ENCODE measurements at regions not wholly inside any gene's neighbourhood (a gene's known extent, or its start where the extent isn't known, plus 50 kb on each side); places are given as distances from the start of the nearest gene placed in this dataset.
A peak's percentile ranks its signal among the peaks of the same experiment; 100 is the strongest.

GRCh38 chr18:46329736-46330246 lies 225.6 kb downstream of the HAUS1 start:
- no peak for DNase-seq

GRCh38 chr18:46331316-46331715 lies 227.1 kb downstream of the HAUS1 start:
- DNase-seq: no peak

- no peak for DNase-seq
Observed at GRCh38 chr18:46332286-46332801, 228.2 kb downstream of the HAUS1 start.

- no peak for DNase-seq
Observed at GRCh38 chr18:46332921-46333341, 228.7 kb downstream of the HAUS1 start.

GRCh38 chr18:46333431-46334135 lies 229.4 kb downstream of the HAUS1 start:
- no peak for DNase-seq

- DNase-seq: no peak
Observed at GRCh38 chr18:46334868-46335281, 230.7 kb downstream of the HAUS1 start.

- no peak for DNase-seq
Observed at GRCh38 chr18:46335534-46336101, 231.4 kb downstream of the HAUS1 start.

- DNase-seq: no peak
Observed at GRCh38 chr18:46336278-46337111, 232.3 kb downstream of the HAUS1 start.

GRCh38 chr18:46337271-46337670 lies 233.1 kb downstream of the HAUS1 start:
- no peak for DNase-seq

- DNase-seq: no peak
Observed at GRCh38 chr18:46338205-46338604, 234.0 kb downstream of the HAUS1 start.

- no peak for DNase-seq
Observed at GRCh38 chr18:46338766-46339165, 234.6 kb downstream of the HAUS1 start.

- no peak for DNase-seq
Observed at GRCh38 chr18:46340716-46341115, 236.5 kb downstream of the HAUS1 start.

GRCh38 chr18:46341986-46342525 lies 237.9 kb downstream of the HAUS1 start:
- DNase-seq: no peak

GRCh38 chr18:46343456-46343855 lies 239.3 kb downstream of the HAUS1 start:
- DNase-seq: no peak

- peak; percentile 8 for DNase-seq
Observed at GRCh38 chr18:46343931-46344372, 239.8 kb downstream of the HAUS1 start.

GRCh38 chr18:46344416-46345180 lies 240.4 kb downstream of the HAUS1 start:
- no peak for DNase-seq

- no peak for DNase-seq
Observed at GRCh38 chr18:46345181-46345465, 240.9 kb downstream of the HAUS1 start.

GRCh38 chr18:46346213-46346612 lies 242.0 kb downstream of the HAUS1 start:
- DNase-seq: no peak

GRCh38 chr18:46346896-46347630 lies 242.9 kb downstream of the HAUS1 start:
- no peak for DNase-seq

- no peak for DNase-seq
Observed at GRCh38 chr18:46350598-46351159, 246.5 kb downstream of the HAUS1 start.

- DNase-seq: no peak
Observed at GRCh38 chr18:46352520-46353250, 248.5 kb downstream of the HAUS1 start.

Data from effector CD4-positive, alpha-beta T cell (primary cell).